ENCODE measurements at regions not wholly inside any gene's neighbourhood (a gene's known extent, or its start where the extent isn't known, plus 50 kb on each side); places are given as distances from the start of the nearest gene placed in this dataset.

GRCh38 chr4:3384771-3385710, 56.7 kb upstream of the HGFAC start:
- no peak for DNase-seq

GRCh38 chr4:3385711-3386420, 55.9 kb upstream of the HGFAC start:
- no peak for DNase-seq

GRCh38 chr4:3386526-3386925, 55.2 kb upstream of the HGFAC start:
- no peak for DNase-seq

- DNase-seq = no peak
Measured at GRCh38 chr4:3387154-3387942, 54.4 kb upstream of the HGFAC start.

GRCh38 chr4:3387943-3388361, 53.8 kb upstream of the HGFAC start:
- peak; percentile 75 for DNase-seq

- no peak for DNase-seq
Measured at GRCh38 chr4:3388471-3389232, 53.1 kb upstream of the HGFAC start.

GRCh38 chr4:3389233-3390215, 52.2 kb upstream of the HGFAC start:
- no peak for DNase-seq

- peak; percentile 51 for DNase-seq
Measured at GRCh38 chr4:3390288-3390811, 51.4 kb upstream of the HGFAC start.

GRCh38 chr4:3391422-3391821, 50.3 kb upstream of the HGFAC start:
- DNase-seq = no peak

All from islet precursor cell (in vitro differentiated cells).